ENCODE measurements at regions not wholly inside any gene's neighbourhood (a gene's known extent, or its start where the extent isn't known, plus 50 kb on each side); places are given as distances from the start of the nearest gene placed in this dataset.

- TF ChIP-seq CTCF (IDR thresholded peaks at IDR 0.05) (no peak), POLR2A (IDR thresholded peaks at IDR 0.05) (no peak)
Measured at GRCh38 chr5:89480406-89481007, 597.5 kb upstream of the MEF2C start.
